GM12875 (cell line): ENCODE measurements at regions not wholly inside any gene's neighbourhood (a gene's known extent, or its start where the extent isn't known, plus 50 kb on each side); places are given as distances from the start of the nearest gene placed in this dataset.

ENCODE experiments used
- H3K4me3 ChIP-seq: one replicate; pipeline ENCODE4 v1.5.1; 2011; ENCODE audit warnings: low read depth, low read length, control low read depth
- CTCF ChIP-seq: IDR thresholded peaks from 2 replicates; pipeline ENCODE4 v1.5.1; 2011; ENCODE audit warnings: low read depth, mild to moderate bottlenecking, control low read depth, inconsistent platforms, low read length, moderate library complexity, borderline replicate concordance; ENCODE audit not compliant: insufficient read depth

GRCh38 chr6:100100776-100101175 lies 106.8 kb upstream of the MCHR2 start:
- TF ChIP-seq CTCF: no peak

GRCh38 chr6:100099189-100100074 lies 105.4 kb upstream of the MCHR2 start:
- no peak overlapping the region for H3K4me3 ChIP-seq
- no peak for TF ChIP-seq CTCF

More at GRCh38 chr6:100100776-100101175, 106.8 kb upstream of the MCHR2 start:
- H3K4me3 ChIP-seq: no peak overlapping the region

- no peak for TF ChIP-seq CTCF
- H3K4me3 ChIP-seq: no peak overlapping the region
Measured at GRCh38 chr6:100096936-100097335, 102.9 kb upstream of the MCHR2 start.

- H3K4me3 ChIP-seq: no peak overlapping the region
- no peak for TF ChIP-seq CTCF
Measured at GRCh38 chr6:100096341-100096740, 102.3 kb upstream of the MCHR2 start.

GRCh38 chr6:100093405-100093804 lies 99.4 kb upstream of the MCHR2 start:
- no peak overlapping the region for H3K4me3 ChIP-seq
- no peak for TF ChIP-seq CTCF

- H3K4me3 ChIP-seq: no peak overlapping the region
- TF ChIP-seq CTCF: no peak
Measured at GRCh38 chr6:100088009-100088408, 94.0 kb upstream of the MCHR2 start.

GRCh38 chr6:100084991-100085364 lies 91.0 kb upstream of the MCHR2 start:
- no peak for TF ChIP-seq CTCF
- no peak overlapping the region for H3K4me3 ChIP-seq
